ENCODE measurements at regions not wholly inside any gene's neighbourhood (a gene's known extent, or its start where the extent isn't known, plus 50 kb on each side); places are given as distances from the start of the nearest gene placed in this dataset.

DNA sequence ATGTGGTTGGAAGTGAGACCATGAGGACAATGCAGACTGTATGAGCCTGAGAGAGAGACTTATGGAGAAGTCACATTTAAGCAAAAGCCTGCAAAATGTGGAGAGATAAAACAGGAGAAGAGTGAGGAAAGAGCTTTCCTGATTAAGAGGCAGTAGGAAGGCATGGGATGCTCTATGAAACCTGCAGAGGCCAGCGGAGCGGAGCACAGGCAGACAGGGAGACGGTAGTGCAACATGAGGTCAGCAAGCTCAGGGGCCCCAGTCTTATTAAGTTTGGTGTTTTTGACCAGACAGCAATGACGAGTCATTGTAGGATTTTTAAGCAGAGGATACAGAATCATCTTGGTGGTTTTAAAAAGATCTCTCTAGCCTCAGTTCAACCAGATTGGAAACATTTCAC, 721.5 kb upstream of the GOLIM4 start:
- intact Hi-C loops (cut with DNase I), result no loop called here
- Histone ChIP-seq H3K4me3 (no peak overlapping the region), H3K9me3 (no peaks in the 10 kb centered on the region), H3K27ac (no peak overlapping the region), H3K36me3 (no peaks in the 10 kb centered on the region), H3K4me1 (ENCODE audit: insufficient read depth) (no peaks in the 10 kb centered on the region), H3K27me3 (peaks cover 2% of the 10 kb centered on the region)
- TF ChIP-seq CTCF (IDR thresholded peaks at IDR 0.05) (no peak), POLR2A (IDR thresholded peaks at IDR 0.05) (no peak), EP300 (IDR thresholded peaks at IDR 0.05) (no peak)
- WGBS, 3 donors, result 90 to 93% (median 91%) methylated on average over 4 of the region's 4 CpGs
- no peak for DNase-seq

DNA sequence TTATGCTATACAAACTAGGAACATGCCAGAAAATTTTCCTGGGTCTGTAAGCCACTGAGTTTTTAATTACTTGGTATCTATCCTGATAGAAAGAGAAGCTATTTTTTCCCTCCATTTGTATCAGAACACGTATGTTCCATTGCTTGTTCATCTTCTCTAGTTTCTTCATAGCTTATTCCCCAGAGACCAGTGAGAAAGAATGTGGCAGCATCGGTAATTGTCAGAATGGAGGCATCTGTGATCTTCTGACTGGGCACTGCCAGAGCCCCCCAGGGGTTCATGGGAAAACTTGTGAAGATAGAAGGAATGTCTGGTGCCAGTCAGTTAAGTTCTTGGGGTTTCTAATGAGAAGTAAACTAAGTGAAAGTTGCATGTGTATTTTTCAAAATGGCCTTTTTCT, 720.2 kb upstream of the GOLIM4 start:
- no peaks in the 10 kb centered on the region for H3K36me3 ChIP-seq
- no peak overlapping the region for H3K27ac ChIP-seq
- WGBS, 3 donors, result 55 to 69% (median 59%) methylated on average over 2 of the region's 2 CpGs
- no peak for TF ChIP-seq EP300 (IDR thresholded peaks at IDR 0.05)
- no peak for TF ChIP-seq POLR2A (IDR thresholded peaks at IDR 0.05)
- no peak for TF ChIP-seq CTCF (IDR thresholded peaks at IDR 0.05)
- no peak for DNase-seq
- H3K4me3 ChIP-seq, result no peak overlapping the region
- H3K9me3 ChIP-seq, result no peaks in the 10 kb centered on the region
- intact Hi-C loops (cut with DNase I), result no loop called here
- H3K27me3 ChIP-seq, result peaks cover 2% of the 10 kb centered on the region
- H3K4me1 ChIP-seq (ENCODE audit: insufficient read depth), result no peaks in the 10 kb centered on the region

DNA sequence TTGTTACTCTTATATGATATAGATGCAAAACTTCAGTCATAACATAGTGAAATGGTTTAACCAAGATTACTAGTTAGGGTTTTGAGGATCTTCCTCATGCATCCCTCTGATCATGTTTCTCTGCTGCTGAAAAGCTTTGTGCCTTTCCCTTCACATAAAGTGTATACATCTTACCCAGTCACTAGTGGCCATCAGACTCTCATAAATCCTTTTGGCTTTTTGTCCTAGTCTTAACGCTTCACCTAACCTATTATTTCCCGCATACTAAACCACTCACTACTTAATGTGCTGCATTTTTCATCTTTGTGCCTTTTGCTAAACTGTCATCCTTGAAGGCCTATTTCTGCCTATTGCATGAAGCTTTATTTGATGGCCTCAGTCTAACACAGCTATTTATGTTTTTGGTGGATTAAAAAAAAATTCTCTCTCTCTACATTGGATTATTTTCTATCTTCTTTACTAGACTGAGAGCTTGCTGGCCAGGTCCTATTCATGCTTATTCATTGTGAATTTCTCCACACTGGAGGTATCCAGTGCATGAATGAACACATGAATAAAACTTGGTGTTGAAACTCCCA, 717.6 kb upstream of the GOLIM4 start:
- no peak for DNase-seq
- no peak overlapping the region for H3K4me3 ChIP-seq
- intact Hi-C loops (cut with DNase I), result no loop called here
- H3K9me3 ChIP-seq, result no peaks in the 10 kb centered on the region
- no peaks in the 10 kb centered on the region for H3K36me3 ChIP-seq
- no peak for TF ChIP-seq CTCF (IDR thresholded peaks at IDR 0.05)
- TF ChIP-seq POLR2A (IDR thresholded peaks at IDR 0.05), result no peak
- no peak for TF ChIP-seq EP300 (IDR thresholded peaks at IDR 0.05)
- H3K27ac ChIP-seq, result no peak overlapping the region
- H3K4me1 ChIP-seq (ENCODE audit: insufficient read depth), result no peaks in the 10 kb centered on the region
- peaks cover 2% of the 10 kb centered on the region for H3K27me3 ChIP-seq
- WGBS, 3 donors, result 83 to 85% (median 84%) methylated on average over 2 of the region's 2 CpGs

DNA sequence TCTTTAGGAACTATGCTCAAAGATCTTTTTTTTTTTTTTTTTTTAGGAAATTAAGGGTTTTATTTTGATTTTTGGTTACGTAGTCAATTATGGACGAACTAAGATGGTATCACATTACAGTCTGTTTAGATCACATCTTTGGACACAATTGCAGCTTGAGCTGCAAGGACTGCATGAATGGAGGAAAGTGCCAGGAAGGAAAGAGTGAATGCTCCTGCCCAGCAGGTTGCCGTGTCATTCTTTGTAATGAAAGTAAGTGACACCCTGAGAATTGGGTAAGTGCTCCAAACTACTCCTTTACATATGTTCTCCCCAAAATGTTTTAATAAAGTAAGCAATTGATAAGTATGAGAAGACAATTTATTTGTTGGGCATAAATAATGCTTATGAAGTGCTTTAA, 716.5 kb upstream of the GOLIM4 start:
- intact Hi-C loops (cut with DNase I), result no loop called here
- Histone ChIP-seq H3K27me3 (peaks cover 2% of the 10 kb centered on the region), H3K4me1 (ENCODE audit: insufficient read depth) (no peaks in the 10 kb centered on the region), H3K4me3 (no peak overlapping the region), H3K36me3 (no peaks in the 10 kb centered on the region), H3K9me3 (no peaks in the 10 kb centered on the region), H3K27ac (no peak overlapping the region)
- WGBS, 3 donors, result 48 to 67% (median 53%) methylated on average over 3 of the region's 3 CpGs
- TF ChIP-seq POLR2A (IDR thresholded peaks at IDR 0.05), result no peak
- TF ChIP-seq CTCF (IDR thresholded peaks at IDR 0.05), result no peak
- no peak for TF ChIP-seq EP300 (IDR thresholded peaks at IDR 0.05)
- DNase-seq, result no peak

Measured in ovary (tissue), 7 donors.